HCT116 (cell line): ENCODE measurements at regions not wholly inside any gene's neighbourhood (a gene's known extent, or its start where the extent isn't known, plus 50 kb on each side); places are given as distances from the start of the nearest gene placed in this dataset.
"Not testable (repeated sequence)": the region's sequence is repeated elsewhere in the genome, so short reads cannot be mapped to it uniquely, and the experiment has no call there.

ENCODE experiments used
- ATAC-seq: fragments of 200-7000 bp; cut with Tn5 transposase; 2 replicates; pipeline ENCODE4 v1.9.1; 2020; ENCODE audit warnings: mild to moderate bottlenecking, moderate library complexity
- BruUV-seq: library from RNA; stranded (reverse); fragments of 400-500 nt; replicated peaks from 2 replicates; lab custom pipeline; 2021; lab: Mats Ljungman, UMichigan
- CTCF ChIA-PET: fragments of 300-600 bp; sonication (Branson Sonifier 250); formaldehyde crosslinking; loops from one replicate; lab custom pipeline; 2021; ENCODE audit warnings: antibody characterized with exemption; lab: Charles Lee
- POLR2A ChIA-PET: fragments of 300-600, 350-600 bp; sonication (Branson Sonifier 250); formaldehyde crosslinking; loops from one replicate; lab custom pipeline; 2021; ENCODE audit warnings: antibody characterized with exemption; lab: Charles Lee
- RAD21 ChIA-PET, 2 experiments: fragments of 300-600 bp; sonication (Branson Sonifier 250); formaldehyde crosslinking; loops; one replicate each; lab custom pipeline; 2023; ENCODE audit warnings: low total read pairs in 2 of 2; ENCODE audit not compliant: uncharacterized antibody in 2 of 2, unreplicated experiment in 2 of 2, low non-redundant PET in 1 of 2; lab: Charles Lee
- DNase-seq: peaks from one replicate; pipeline ENCODE4 v3.0.0-alpha.2; 2010; ENCODE audit warnings: low read depth, low spot score
- H2AFZ ChIP-seq: fragments of 200-600 bp; shearing (Covaris generic), sonication (generic); 2 replicates; pipeline ENCODE4 v1.6.1; 2017; ENCODE audit warnings: low read depth, mixed run types, mixed read lengths, antibody characterized with exemption, low read length; ENCODE audit not compliant: poor library complexity, severe bottlenecking
- H3K27ac ChIP-seq: 2 replicates; pipeline ENCODE4 v1.5.1; 2012; ENCODE audit warnings: low read depth, low read length
- H3K27me3 ChIP-seq: fragments of 200-600 bp; sonication (generic); 2 replicates; pipeline ENCODE4 v1.6.1; 2016; ENCODE audit warnings: mixed run types, low read length, mixed read lengths; ENCODE audit not compliant: insufficient read depth
- H3K36me3 ChIP-seq, 2 experiments: fragments of 200-500 bp in 1 of 2; fragments of 200-600 bp in 1 of 2; sonication (Bioruptor generic) in 1 of 2; sonication (generic) in 1 of 2; 2 replicates each; pipeline versions ENCODE4 v1.5.1 to v1.6.1; 2014 to 2016; ENCODE audit warnings: low read length in 2 of 2, inconsistent platforms in 1 of 2, mixed read lengths in 1 of 2, mixed run types in 1 of 2; ENCODE audit not compliant: insufficient read depth in 2 of 2, control insufficient read depth in 1 of 2
- H3K4me1 ChIP-seq, 2 experiments: fragments of 200-600 bp in 1 of 2; sonication (generic) in 1 of 2; 2 replicates each; pipeline versions ENCODE4 v1.5.1 to v1.6.1; 2012 to 2017; ENCODE audit warnings: low read length in 2 of 2, inconsistent platforms in 1 of 2, mild to moderate bottlenecking in 1 of 2, mixed read lengths in 1 of 2, mixed run types in 1 of 2, moderate library complexity in 1 of 2; ENCODE audit not compliant: insufficient read depth in 2 of 2, control insufficient read depth in 1 of 2
- H3K4me2 ChIP-seq: fragments of 200-600 bp; sonication (generic); 2 replicates; pipeline ENCODE4 v1.6.1; 2017; ENCODE audit warnings: mixed run types, low read length, mixed read lengths
- H3K4me3 ChIP-seq, 2 experiments: fragments of 200-600 bp in 1 of 2; sonication (generic) in 1 of 2; replicated peaks in 1 of 2; 2 replicates each; pipeline ENCODE4 v1.5.1; 2011 to 2016; ENCODE audit warnings: low read length in 2 of 2, control low read depth in 1 of 2, low read depth in 1 of 2, mild to moderate bottlenecking in 1 of 2, mixed read lengths in 1 of 2, mixed run types in 1 of 2
- H3K79me2 ChIP-seq: fragments of 200-600 bp; sonication (generic); 2 replicates; pipeline ENCODE4 v1.6.1; 2017; ENCODE audit warnings: mild to moderate bottlenecking, mixed run types, low read length, moderate library complexity, mixed read lengths; ENCODE audit not compliant: insufficient read depth
- H3K9ac ChIP-seq: fragments of 200-600 bp; sonication (generic); 2 replicates; pipeline ENCODE4 v1.6.1; 2016; ENCODE audit warnings: low read length, mixed read lengths
- H3K9me2 ChIP-seq: fragments of 200-600 bp; sonication (generic), shearing (Covaris generic); 2 replicates; pipeline ENCODE4 v1.6.1; 2017; ENCODE audit warnings: mixed run types, mild to moderate bottlenecking, moderate library complexity; ENCODE audit not compliant: insufficient read depth
- H3K9me3 ChIP-seq, 2 experiments: fragments of 200-500 bp in 1 of 2; fragments of 200-600 bp in 1 of 2; sonication (Bioruptor generic) in 1 of 2; sonication (generic) in 1 of 2; 2 replicates each; pipeline ENCODE4 v1.6.1; 2014 to 2017; ENCODE audit warnings: low read length in 2 of 2, mixed read lengths in 2 of 2, inconsistent platforms in 1 of 2, low read depth in 1 of 2, mild to moderate bottlenecking in 1 of 2, mixed run types in 1 of 2, moderate library complexity in 1 of 2; ENCODE audit not compliant: control insufficient read depth in 1 of 2, insufficient read depth in 1 of 2
- H4K20me1 ChIP-seq: fragments of 200-600 bp; sonication (generic), shearing (Covaris generic); 2 replicates; pipeline ENCODE4 v1.6.1; 2017; ENCODE audit warnings: mixed run types, mild to moderate bottlenecking, moderate library complexity; ENCODE audit not compliant: insufficient read depth
- ATF3 ChIP-seq: IDR thresholded peaks from 2 replicates; pipeline ENCODE4 v1.6.1; 2012
- CBX3 ChIP-seq: IDR thresholded peaks from 2 replicates; pipeline ENCODE4 v1.6.1; 2012; ENCODE audit warnings: low read depth
- CEBPB ChIP-seq: IDR thresholded peaks from 2 replicates; pipeline ENCODE4 v1.6.1; 2012; ENCODE audit warnings: low read depth
- CTCF ChIP-seq, 3 experiments: fragments of 200-600 bp in 1 of 3; sonication (generic) in 1 of 3; IDR thresholded peaks in 2 of 3; conservative IDR thresholded peaks in 1 of 3; 2 replicates each; pipeline ENCODE4 v1.5.1; 2012 to 2017; ENCODE audit warnings: low read depth in 2 of 3, low read length in 2 of 3, antibody characterized with exemption in 1 of 3, borderline replicate concordance in 1 of 3, control low read depth in 1 of 3, mild to moderate bottlenecking in 1 of 3, mixed read lengths in 1 of 3, mixed run types in 1 of 3, moderate library complexity in 1 of 3; ENCODE audit not compliant: insufficient read depth in 1 of 3
- EGR1 ChIP-seq: IDR thresholded peaks from 2 replicates; pipeline ENCODE4 v1.6.1; 2012; ENCODE audit warnings: low read depth
- ELF1 ChIP-seq: IDR thresholded peaks from 2 replicates; pipeline ENCODE4 v1.6.1; 2012; ENCODE audit warnings: low read depth, borderline replicate concordance
- EZH2 ChIP-seq: fragments of 200-600 bp; sonication (generic); IDR thresholded peaks from 2 replicates; pipeline ENCODE4 v1.6.1; 2017; ENCODE audit warnings: antibody characterized with exemption, mixed run types
- EZH2phosphoT487 ChIP-seq: fragments of 200-600 bp; IDR thresholded peaks from 2 replicates; pipeline ENCODE4 v1.6.1; 2018; ENCODE audit warnings: antibody characterized with exemption, borderline replicate concordance
- FOSL1 ChIP-seq: IDR thresholded peaks from 2 replicates; pipeline ENCODE4 v1.6.1; 2012; ENCODE audit warnings: low read depth
- JUND ChIP-seq: IDR thresholded peaks from 2 replicates; pipeline ENCODE4 v1.6.1; 2012
- POLR2AphosphoS5 ChIP-seq: IDR thresholded peaks from 2 replicates; pipeline ENCODE4 v1.6.1; 2011; ENCODE audit warnings: mild to moderate bottlenecking, low read depth, low read length, moderate library complexity
- RAD21 ChIP-seq: IDR thresholded peaks from 2 replicates; pipeline ENCODE4 v1.6.1; 2012; ENCODE audit warnings: low read depth, mild to moderate bottlenecking
- SRF ChIP-seq: IDR thresholded peaks from 2 replicates; pipeline ENCODE4 v1.6.1; 2012; ENCODE audit warnings: low read depth
- TCF7L2 ChIP-seq: IDR thresholded peaks from 2 replicates; pipeline ENCODE4 v1.7.0; 2011; ENCODE audit warnings: borderline replicate concordance, inconsistent platforms; ENCODE audit not compliant: insufficient read depth, insufficient read length; ENCODE audit errors: extremely low read depth
- ZFX ChIP-seq: fragments of 450-650 bp; IDR thresholded peaks from 2 replicates; pipeline ENCODE4 v1.6.1; 2017
- ZNF274 ChIP-seq: fragments of 200-500 bp; sonication (Bioruptor generic); IDR thresholded peaks from 2 replicates; pipeline ENCODE4 v1.6.1; 2014; ENCODE audit warnings: mild to moderate bottlenecking, low read depth, low read length, inconsistent platforms
- intact Hi-C: fragments of 100-400 bp; cut with micrococcal nuclease; formaldehyde crosslinking; loops from 2 replicates; pipeline ENCODE4 v1.10.0; 2022
- TF ChIP-seq, protein P1 (sequence below): IDR thresholded peaks from 2 replicates; pipeline ENCODE4 v1.6.1; 2011; ENCODE audit warnings: mild to moderate bottlenecking, low read length, moderate library complexity; ENCODE audit not compliant: insufficient replicate concordance; ENCODE audit errors: extremely low read depth

DNA sequence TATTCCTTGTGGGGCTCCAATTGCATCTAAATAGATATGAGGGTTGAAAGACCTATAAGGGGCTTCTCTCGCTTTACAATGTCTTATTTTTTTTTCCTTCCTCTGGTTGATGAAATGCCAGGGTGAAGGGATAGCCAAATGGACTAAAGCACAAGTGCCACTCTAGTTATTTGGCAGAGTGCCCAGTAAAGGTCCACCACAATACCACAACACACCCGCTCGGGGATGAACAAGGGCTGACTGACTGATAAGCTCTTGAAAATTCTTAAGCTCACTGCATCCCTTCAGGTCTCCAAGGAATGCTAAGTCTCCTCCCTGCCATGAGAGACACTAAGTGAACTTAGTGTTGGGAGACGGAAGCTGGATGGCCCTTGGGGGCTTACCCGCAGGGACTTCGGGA lies 121.0 kb upstream of the CCNG1 start:
- H4K20me1 ChIP-seq, H3K36me3 ChIP-seq, H3K27me3 ChIP-seq, CTCF ChIA-PET, H3K9me2 ChIP-seq, RAD21 ChIA-PET, H3K4me1 ChIP-seq, BruUV-seq, H3K4me2 ChIP-seq, DNase-seq, H2AFZ ChIP-seq, H3K9ac ChIP-seq, ATAC-seq, H3K27ac ChIP-seq, intact Hi-C loops, H3K79me2 ChIP-seq, H3K9me3 ChIP-seq, H3K4me3 ChIP-seq, POLR2A ChIA-PET: not testable (repeated sequence)

DNA sequence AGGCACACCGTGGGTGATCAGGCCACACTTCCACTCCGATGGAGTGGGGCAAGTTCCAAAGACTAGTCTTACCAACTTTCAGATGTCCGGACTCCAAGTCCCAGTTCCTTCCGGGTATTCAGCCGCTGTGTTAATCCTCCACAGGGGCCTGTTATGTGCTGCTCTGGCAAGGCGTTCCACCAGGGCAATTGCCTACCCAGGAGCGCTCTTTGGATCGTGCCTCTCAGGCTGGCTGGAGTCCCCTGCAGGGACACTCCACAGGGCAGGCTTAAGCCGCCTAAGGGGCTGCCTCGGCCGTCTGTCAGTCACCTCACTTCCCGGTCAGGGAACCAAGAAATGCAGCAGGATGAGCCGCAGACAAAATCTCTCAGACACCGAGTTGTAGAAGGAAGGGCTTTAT lies 118.7 kb upstream of the CCNG1 start:
- CTCF ChIA-PET = no interaction called here
- no peak overlapping the region for H3K4me2 ChIP-seq
- H3K9me2 ChIP-seq = no peaks in the 10 kb centered on the region
- no peak for TF ChIP-seq CTCF (IDR thresholded peaks at IDR 0.05 in 2 of 3, conservative IDR thresholded peaks at IDR 0.05 in 1 of 3; ENCODE audit: borderline replicate concordance in 1 of 3, insufficient read depth in 1 of 3, low read depth in 2 of 3, low read length in 2 of 3)
- TF ChIP-seq CEBPB = no peak
- TF ChIP-seq EZH2 = no peak
- TF ChIP-seq CBX3 = no peak
- no peak for TF ChIP-seq FOSL1
- no peak for TF ChIP-seq ZFX
- TF ChIP-seq SRF = no peak
- TF ChIP-seq EZH2phosphoT487 = no peak
- TF ChIP-seq ZNF274 = no peak
- TF ChIP-seq EGR1 = no peak
- no peak for TF ChIP-seq JUND
- no peak for TF ChIP-seq POLR2AphosphoS5
- TF ChIP-seq, protein P1, sequence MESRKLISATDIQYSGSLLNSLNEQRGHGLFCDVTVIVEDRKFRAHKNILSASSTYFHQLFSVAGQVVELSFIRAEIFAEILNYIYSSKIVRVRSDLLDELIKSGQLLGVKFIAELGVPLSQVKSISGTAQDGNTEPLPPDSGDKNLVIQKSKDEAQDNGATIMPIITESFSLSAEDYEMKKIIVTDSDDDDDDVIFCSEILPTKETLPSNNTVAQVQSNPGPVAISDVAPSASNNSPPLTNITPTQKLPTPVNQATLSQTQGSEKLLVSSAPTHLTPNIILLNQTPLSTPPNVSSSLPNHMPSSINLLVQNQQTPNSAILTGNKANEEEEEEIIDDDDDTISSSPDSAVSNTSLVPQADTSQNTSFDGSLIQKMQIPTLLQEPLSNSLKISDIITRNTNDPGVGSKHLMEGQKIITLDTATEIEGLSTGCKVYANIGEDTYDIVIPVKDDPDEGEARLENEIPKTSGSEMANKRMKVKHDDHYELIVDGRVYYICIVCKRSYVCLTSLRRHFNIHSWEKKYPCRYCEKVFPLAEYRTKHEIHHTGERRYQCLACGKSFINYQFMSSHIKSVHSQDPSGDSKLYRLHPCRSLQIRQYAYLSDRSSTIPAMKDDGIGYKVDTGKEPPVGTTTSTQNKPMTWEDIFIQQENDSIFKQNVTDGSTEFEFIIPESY = no peak
- TF ChIP-seq ATF3 = no peak
- no peak for TF ChIP-seq TCF7L2
- TF ChIP-seq RAD21 = no peak
- TF ChIP-seq ELF1 = no peak
- TF ChIP-seq, all 23 proteins: peak for 0
- Histone ChIP-seq H3K36me3 (no peaks in the 10 kb centered on the region), H3K27ac (no peak overlapping the region), H2AFZ (no peak overlapping the region), H3K27me3 (no peaks in the 10 kb centered on the region), H3K4me1 (no peaks in the 10 kb centered on the region), H3K9ac (no peak overlapping the region), H3K4me3 (no peak overlapping the region), H4K20me1 (no peaks in the 10 kb centered on the region), H3K9me3 (no peaks in the 10 kb centered on the region), H3K79me2 (no peaks in the 10 kb centered on the region)
- RAD21 ChIA-PET = no interaction called here
- DNase-seq (no peak), ATAC-seq (no peak)
- intact Hi-C loops = no loop called here
- BruUV-seq = no TSS peak
- POLR2A ChIA-PET = no interaction called here
